Left colon (tissue), 2 donors: ENCODE measurements at regions not wholly inside any gene's neighbourhood (a gene's known extent, or its start where the extent isn't known, plus 50 kb on each side); places are given as distances from the start of the nearest gene placed in this dataset.

ENCODE experiments used
- ATAC-seq: fragments of 200-7000 bp; cut with Tn5 transposase; one replicate; pipeline ENCODE4 v1.9.1; 2020; ENCODE audit warnings: mild to moderate bottlenecking, moderate library complexity
- DNase-seq, 2 donors: peaks; one replicate each; pipeline ENCODE4 v3.0.0-alpha.2; 2020
- intact Hi-C, 2 donors: fragments of 100-400 bp; cut with DNase I in 1 of 2; cut with micrococcal nuclease in 1 of 2; formaldehyde crosslinking; loops; one replicate each; pipeline versions ENCODE4 v1.11.2 to v1.14.0; 2022; cut with DNase I, micrococcal nuclease
- donor health status: DM: no; HTN: no; CAD: no.
- donor health status: DM: yes; HTN: yes; CAD: no.

GRCh38 chr20:57867181-57867803 lies 157.5 kb upstream of the PMEPA1 start:
- intact Hi-C loops = no loop called here
- DNase-seq = no peak
- no peak for ATAC-seq

GRCh38 chr20:57866250-57867106 lies 156.7 kb upstream of the PMEPA1 start:
- DNase-seq = no peak
- intact Hi-C loops = no loop called here
- no peak for ATAC-seq

- no peak for ATAC-seq
- intact Hi-C loops = no loop called here
- DNase-seq = no peak
Observed at GRCh38 chr20:57865266-57865665, 155.5 kb upstream of the PMEPA1 start.

- ATAC-seq = no peak
- DNase-seq = no peak
- intact Hi-C loops = no loop called here
Observed at GRCh38 chr20:57860576-57860975, 150.8 kb upstream of the PMEPA1 start.

- ATAC-seq (no peak), DNase-seq (no peak)
- intact Hi-C loops = no loop called here
Observed at GRCh38 chr20:57857969-57858368, 148.2 kb upstream of the PMEPA1 start.

GRCh38 chr20:57857118-57857517 lies 147.3 kb upstream of the PMEPA1 start:
- intact Hi-C loops = no loop called here
- ATAC-seq (no peak), DNase-seq (no peak)

- intact Hi-C loops = no loop called here
- DNase-seq = no peak
Observed at GRCh38 chr20:57856658-57857057, 146.8 kb upstream of the PMEPA1 start.

GRCh38 chr20:57851796-57852195 lies 142.0 kb upstream of the PMEPA1 start:
- no peak for ATAC-seq
- DNase-seq = no peak
- intact Hi-C loops = no loop called here

More at GRCh38 chr20:57856658-57857057, 146.8 kb upstream of the PMEPA1 start:
- ATAC-seq = no peak

- no peak for ATAC-seq
- no peak for DNase-seq
- intact Hi-C loops = no loop called here
Observed at GRCh38 chr20:57851025-57851682, 141.3 kb upstream of the PMEPA1 start.

- no peak for DNase-seq
Observed at GRCh38 chr20:57849521-57850215, 139.9 kb upstream of the PMEPA1 start.

GRCh38 chr20:57849121-57849520 lies 139.3 kb upstream of the PMEPA1 start:
- intact Hi-C loops = no loop called here
- DNase-seq = no peak
- ATAC-seq = no peak

More at GRCh38 chr20:57849521-57850215, 139.9 kb upstream of the PMEPA1 start:
- ATAC-seq = no peak
- intact Hi-C loops = no loop called here

GRCh38 chr20:57848282-57848681 lies 138.5 kb upstream of the PMEPA1 start:
- ATAC-seq (no peak), DNase-seq (no peak)
- intact Hi-C loops = no loop called here

GRCh38 chr20:57847104-57847503 lies 137.3 kb upstream of the PMEPA1 start:
- DNase-seq = no peak
- ATAC-seq = no peak
- intact Hi-C loops = no loop called here

- no peak for ATAC-seq
- DNase-seq = no peak
- intact Hi-C loops = no loop called here
Observed at GRCh38 chr20:57844626-57845596, 135.1 kb upstream of the PMEPA1 start.

GRCh38 chr20:57843941-57844625 lies 134.3 kb upstream of the PMEPA1 start:
- ATAC-seq = no peak
- no peak for DNase-seq
- intact Hi-C loops = no loop called here

- no peak for ATAC-seq
- DNase-seq = no peak
- intact Hi-C loops = no loop called here
Observed at GRCh38 chr20:57842720-57843119, 132.9 kb upstream of the PMEPA1 start.

GRCh38 chr20:57841297-57841866 lies 131.6 kb upstream of the PMEPA1 start:
- no peak for DNase-seq
- intact Hi-C loops = no loop called here
- no peak for ATAC-seq
